GM12872 (cell line): ENCODE measurements at regions not wholly inside any gene's neighbourhood (a gene's known extent, or its start where the extent isn't known, plus 50 kb on each side); places are given as distances from the start of the nearest gene placed in this dataset.
A peak's percentile ranks its signal among the peaks of the same experiment; 100 is the strongest.

Experiments used
- CTCF ChIP-seq: IDR thresholded peaks from 3 replicates; pipeline ENCODE4 v1.5.1; 2011; ENCODE audit warnings: low read depth, mild to moderate bottlenecking, low read length, moderate library complexity; ENCODE audit not compliant: insufficient read depth

DNA sequence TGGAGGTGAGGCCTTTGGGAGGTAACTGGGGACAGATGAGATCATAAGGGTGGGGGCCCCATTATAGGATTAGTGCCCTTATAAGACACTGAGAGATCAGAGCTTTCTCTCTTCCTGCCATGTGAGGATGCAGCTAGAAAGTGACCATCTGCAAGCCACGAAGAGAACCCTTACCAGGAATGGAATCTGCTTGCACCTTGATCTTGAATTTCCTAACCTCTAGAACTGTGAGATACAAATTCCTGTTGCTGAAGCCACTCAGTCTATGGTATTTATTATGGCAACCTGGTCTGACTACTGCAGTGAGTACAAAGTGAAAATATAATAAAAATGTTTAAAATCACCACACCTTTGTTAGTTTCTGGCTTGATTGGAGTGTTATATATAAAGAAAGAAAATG is 388.0 kb downstream of the LMO7 start:
- TF ChIP-seq CTCF = no peak

- TF ChIP-seq CTCF = no peak
Observed at GRCh38 chr13:76023652-76024051, 387.5 kb downstream of the LMO7 start.

- no peak for TF ChIP-seq CTCF
Observed at GRCh38 chr13:76020421-76020955, 384.4 kb downstream of the LMO7 start.

DNA sequence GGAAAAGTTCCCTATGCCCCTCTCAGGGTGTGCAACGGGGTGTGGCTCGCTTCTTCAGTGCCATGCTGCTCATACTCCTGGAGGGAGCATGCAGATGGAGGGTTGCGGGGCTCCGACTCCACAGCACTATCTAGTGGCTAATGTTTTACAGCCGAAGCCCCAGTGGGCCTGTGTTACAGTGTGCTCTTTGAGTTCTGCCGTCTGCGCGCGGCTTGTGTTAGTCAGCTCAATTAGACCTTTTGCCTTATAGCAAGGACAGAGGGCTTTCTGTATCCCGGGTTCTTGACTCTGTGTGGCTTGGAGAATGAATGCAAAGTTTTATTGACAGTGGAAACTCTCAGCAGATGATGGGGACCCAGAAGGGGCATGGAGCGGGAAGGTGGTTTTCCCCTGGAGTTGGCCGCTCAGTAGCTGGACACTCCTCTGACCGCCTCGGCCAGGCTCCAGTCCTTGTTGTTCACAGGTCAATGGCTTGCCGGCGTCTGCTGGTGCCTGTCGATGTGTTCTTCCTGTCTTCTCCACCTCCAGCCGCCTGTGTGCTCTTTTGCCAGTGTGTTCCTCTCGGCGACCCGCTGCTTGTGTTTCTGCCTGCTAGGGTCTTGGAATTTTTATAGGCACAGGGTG is 383.4 kb downstream of the LMO7 start:
- peak; percentile 50; the same call in 2 of the 3 replicates for TF ChIP-seq CTCF

DNA sequence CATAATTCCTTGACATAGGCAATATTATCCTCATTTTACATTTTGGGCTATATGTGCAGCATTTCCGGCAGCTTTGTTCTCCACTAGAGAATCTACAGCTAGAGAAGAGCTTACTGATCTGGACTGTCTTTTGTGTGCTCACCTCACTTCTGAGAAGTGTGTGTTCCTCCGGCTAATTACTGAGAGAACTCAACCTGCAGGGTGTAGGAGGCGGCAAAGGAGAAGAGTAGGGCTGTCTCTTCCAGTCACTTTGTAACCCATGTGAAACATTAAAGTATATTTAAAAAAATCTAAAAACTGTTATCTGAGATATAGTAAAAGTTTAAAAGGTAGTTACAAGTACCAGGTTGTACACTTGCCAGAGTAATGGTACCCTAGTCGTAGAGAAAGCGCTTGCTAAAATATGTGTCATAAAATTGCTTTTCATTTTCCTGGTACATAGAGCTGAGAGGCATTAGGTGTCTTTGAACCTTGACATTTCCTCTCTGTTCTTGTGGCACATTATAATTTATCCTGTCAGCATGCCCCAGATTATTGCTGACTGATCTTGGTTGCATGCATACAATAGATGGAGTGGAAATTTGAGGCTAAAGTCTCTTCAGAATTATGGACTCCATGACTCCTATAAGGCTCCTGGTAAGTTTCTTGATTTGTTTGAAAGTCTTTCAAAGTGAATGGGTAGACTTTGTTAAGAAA is 381.9 kb downstream of the LMO7 start:
- TF ChIP-seq CTCF = no peak

- peak; percentile 69 for TF ChIP-seq CTCF
Observed at GRCh38 chr13:76016799-76017400, 380.8 kb downstream of the LMO7 start.
